ENCODE measurements at regions not wholly inside any gene's neighbourhood (a gene's known extent, or its start where the extent isn't known, plus 50 kb on each side); places are given as distances from the start of the nearest gene placed in this dataset.

- intact Hi-C loops (cut with DNase I): no loop called here
- H3K9me3 ChIP-seq: no peaks in the 10 kb centered on the region
- H3K27me3 ChIP-seq: no peaks in the 10 kb centered on the region
- H3K4me1 ChIP-seq: no peaks in the 10 kb centered on the region
- no peaks in the 10 kb centered on the region for H3K36me3 ChIP-seq (replicated peaks in 1 of 2; ENCODE audit: insufficient read depth in 1 of 2, low read depth in 2 of 2)
- DNase-seq (no peak), ATAC-seq (no peak)
- no peak overlapping the region for H3K4me3 ChIP-seq
- TF ChIP-seq CTCF (IDR thresholded peaks at IDR 0.05) (no peak), POLR2A (IDR thresholded peaks at IDR 0.05) (no peak)
- no peak overlapping the region for H3K27ac ChIP-seq
- 85 to 91% methylated on average over 3 of the region's 3 CpGs for WGBS, 2 donors
Observed at GRCh38 chr9:129390541-129390940, 212.5 kb upstream of the IER5L start.

- intact Hi-C loops (cut with DNase I): no loop called here
- ATAC-seq (no peak), DNase-seq (no peak)
- H3K27me3 ChIP-seq: no peaks in the 10 kb centered on the region
- no peak overlapping the region for H3K27ac ChIP-seq
- WGBS, 2 donors: 34 to 45% methylated on average over 3 of the region's 3 CpGs
- H3K36me3 ChIP-seq (replicated peaks in 1 of 2; ENCODE audit: insufficient read depth in 1 of 2, low read depth in 2 of 2): no peaks in the 10 kb centered on the region
- no peaks in the 10 kb centered on the region for H3K9me3 ChIP-seq
- H3K4me1 ChIP-seq: peaks cover 14% of the 10 kb centered on the region
- TF ChIP-seq POLR2A (IDR thresholded peaks at IDR 0.05) (no peak), CTCF (IDR thresholded peaks at IDR 0.05) (no peak)
- H3K4me3 ChIP-seq: no peak overlapping the region
Observed at GRCh38 chr9:129387822-129388221, 209.8 kb upstream of the IER5L start.

GRCh38 chr9:129386812-129387177 is 208.7 kb upstream of the IER5L start:
- TF ChIP-seq CTCF (IDR thresholded peaks at IDR 0.05) (no peak), POLR2A (IDR thresholded peaks at IDR 0.05) (no peak)
- Histone ChIP-seq H3K4me3 (no peak overlapping the region), H3K36me3 (replicated peaks in 1 of 2; ENCODE audit: insufficient read depth in 1 of 2, low read depth in 2 of 2) (no peaks in the 10 kb centered on the region), H3K9me3 (no peaks in the 10 kb centered on the region), H3K4me1 (peaks cover 24% of the 10 kb centered on the region), H3K27me3 (no peaks in the 10 kb centered on the region), H3K27ac (no peak overlapping the region)
- WGBS, 2 donors: 89 to 96% methylated on average over 4 to 6 of the region's 6 CpGs
- ATAC-seq (no peak), DNase-seq (no peak)
- intact Hi-C loops (cut with DNase I): no loop called here

GRCh38 chr9:129385211-129385934 is 207.3 kb upstream of the IER5L start:
- H3K36me3 ChIP-seq (replicated peaks in 1 of 2; ENCODE audit: insufficient read depth in 1 of 2, low read depth in 2 of 2): no peaks in the 10 kb centered on the region
- DNase-seq: no peak
- peaks cover 28% of the 10 kb centered on the region for H3K4me1 ChIP-seq
- ATAC-seq: no peak
- no peak overlapping the region for H3K4me3 ChIP-seq
- intact Hi-C loops (cut with DNase I): no loop called here
- TF ChIP-seq POLR2A (IDR thresholded peaks at IDR 0.05) (no peak), CTCF (IDR thresholded peaks at IDR 0.05) (no peak)
- no peak overlapping the region for H3K27ac ChIP-seq
- H3K9me3 ChIP-seq: no peaks in the 10 kb centered on the region
- H3K27me3 ChIP-seq: no peaks in the 10 kb centered on the region
- 86 to 97% methylated on average over 9 to 11 of the region's 11 CpGs for WGBS, 2 donors

Data from body of pancreas (tissue), 4 donors.